ENCODE measurements at regions not wholly inside any gene's neighbourhood (a gene's known extent, or its start where the extent isn't known, plus 50 kb on each side); places are given as distances from the start of the nearest gene placed in this dataset.

DNA sequence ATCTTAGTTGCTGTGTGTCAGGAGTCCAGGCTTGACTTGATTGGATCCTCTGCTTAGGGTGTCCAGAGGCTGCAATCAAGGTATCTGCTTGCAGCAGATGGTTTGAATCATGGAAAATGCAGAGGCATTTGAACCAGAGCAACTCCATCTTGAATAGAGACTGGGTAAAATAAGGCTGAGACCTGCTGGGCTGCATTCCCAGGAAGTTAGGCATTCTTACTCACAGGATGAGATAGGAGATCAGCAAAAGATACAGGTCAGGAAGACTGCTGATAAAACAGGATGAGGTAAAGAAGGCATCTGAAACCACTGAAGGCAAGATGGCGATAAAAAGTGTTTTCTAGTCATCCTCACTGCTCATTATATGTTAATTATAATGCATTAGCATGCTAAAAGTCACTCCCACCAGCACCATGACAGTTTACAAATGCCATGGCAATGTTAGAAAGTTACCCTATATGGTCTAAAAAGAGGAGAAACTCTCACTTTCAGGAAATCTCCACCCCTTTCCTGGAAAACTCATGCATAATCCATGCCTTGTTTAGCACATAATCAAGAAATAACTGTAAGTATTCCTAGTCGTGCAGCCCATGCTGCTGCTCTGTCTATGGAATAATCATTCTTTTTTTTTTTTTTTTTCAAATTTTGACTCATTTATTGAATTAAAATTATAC lies 218.3 kb upstream of the CPNE8 start:
- no peaks in the 10 kb centered on the region for H3K27me3 Mint-ChIP-seq (ENCODE audit: low read depth)
- H3K79me2 ChIP-seq (ENCODE audit: insufficient read depth, low read length), result no peaks in the 10 kb centered on the region
- H3K4me3 Mint-ChIP-seq, result no peak overlapping the region
- no peak overlapping the region for H2BK120ac ChIP-seq (ENCODE audit: low read depth, low read length, poor library complexity, severe bottlenecking)
- H4K8ac ChIP-seq (replicated peaks; ENCODE audit: insufficient read length, low read depth, low read length), result no peak overlapping the region
- no peak overlapping the region for H2BK15ac ChIP-seq (ENCODE audit: low read depth, low read length)
- H3K27ac Mint-ChIP-seq, result peak overlapping the region in 1 of 3 experiments; percentile 49; a peak in 1 of 7 replicates
- no peak for DNase-seq
- H3K79me1 ChIP-seq (ENCODE audit: insufficient read depth, low read depth, low read length, poor library complexity, severe bottlenecking), result no peaks in the 10 kb centered on the region
- H3K18ac ChIP-seq (ENCODE audit: insufficient read length, low read depth, low read length), result no peak overlapping the region
- peaks cover 27 to 30% of the 10 kb centered on the region in 2 experiments for H3K4me1 Mint-ChIP-seq
- H3K4me2 ChIP-seq (ENCODE audit: insufficient read depth, insufficient read length, low read length), result no peak overlapping the region
- no peak overlapping the region for H3K56ac ChIP-seq (ENCODE audit: insufficient read length, low read depth, low read length)
- H2BK20ac ChIP-seq (ENCODE audit: low read depth, low read length, poor library complexity, severe bottlenecking), result no peak overlapping the region
- H3K36me3 Mint-ChIP-seq (ENCODE audit: insufficient read depth in 1 of 3, low read depth in 3 of 3), result peaks cover 0 to 6% (median 0%) of the 10 kb centered on the region in 3 experiments; a peak in 3 of 7 replicates
- no peak overlapping the region for H2BK5ac ChIP-seq (ENCODE audit: insufficient read length, low read length)
- H3K23me2 ChIP-seq (ENCODE audit: insufficient read length, low read depth, low read length, poor library complexity, severe bottlenecking), result no peaks in the 10 kb centered on the region
- H3K14ac ChIP-seq (ENCODE audit: insufficient read depth, low read length), result no peak overlapping the region
- H4K91ac ChIP-seq (ENCODE audit: insufficient read length, low read depth, low read length), result no peak overlapping the region
- H3K4ac ChIP-seq (ENCODE audit: low read depth, low read length), result no peak overlapping the region
- no peaks in the 10 kb centered on the region for H4K20me1 ChIP-seq (ENCODE audit: control insufficient read depth, insufficient read depth, insufficient read length)
- H3K27me3 ChIP-seq (ENCODE audit: insufficient read depth, low read length), result no peaks in the 10 kb centered on the region
- no peak overlapping the region for H2BK12ac ChIP-seq (ENCODE audit: insufficient read length, low read depth, low read length)
- peaks cover 6% of the 10 kb centered on the region; the same call in 1 of the 2 replicates for H3K4me1 ChIP-seq (ENCODE audit: insufficient read depth, low read length)
- no peak overlapping the region for H3K23ac ChIP-seq (ENCODE audit: insufficient read length, low read depth, low read length)
- WGBS (ENCODE audit: extremely low coverage, insufficient read length, low lambda C conversion rate), result no CpG with 5 or more reads among the region's 2 CpGs
- H2AK5ac ChIP-seq (ENCODE audit: insufficient read length, low read length), result no peak overlapping the region
- H2AFZ ChIP-seq (ENCODE audit: low read length), result no peak overlapping the region
- no peak overlapping the region for H4K5ac ChIP-seq (ENCODE audit: insufficient read length, low read depth, low read length)
- no peak overlapping the region for H3K9ac ChIP-seq (ENCODE audit: extremely low read depth, insufficient read length, low read length)
- no peak overlapping the region for H3T11ph ChIP-seq (ENCODE audit: low read length)
- TF ChIP-seq CTCF (conservative IDR thresholded peaks at IDR 0.05), result no peak
- H3K9me3 Mint-ChIP-seq, result peaks cover 7 to 8% of the 10 kb centered on the region in 2 experiments; a peak in 4 of 5 replicates
- no peaks in the 10 kb centered on the region for H3K9me3 ChIP-seq (ENCODE audit: control insufficient read depth, low read depth, low read length)
- H3K27ac ChIP-seq (ENCODE audit: insufficient read length, low read depth, low read length), result no peak overlapping the region

Data from H9 (cell line).